ENCODE measurements at regions not wholly inside any gene's neighbourhood (a gene's known extent, or its start where the extent isn't known, plus 50 kb on each side); places are given as distances from the start of the nearest gene placed in this dataset.
A peak's percentile ranks its signal among the peaks of the same experiment; 100 is the strongest.

DNA sequence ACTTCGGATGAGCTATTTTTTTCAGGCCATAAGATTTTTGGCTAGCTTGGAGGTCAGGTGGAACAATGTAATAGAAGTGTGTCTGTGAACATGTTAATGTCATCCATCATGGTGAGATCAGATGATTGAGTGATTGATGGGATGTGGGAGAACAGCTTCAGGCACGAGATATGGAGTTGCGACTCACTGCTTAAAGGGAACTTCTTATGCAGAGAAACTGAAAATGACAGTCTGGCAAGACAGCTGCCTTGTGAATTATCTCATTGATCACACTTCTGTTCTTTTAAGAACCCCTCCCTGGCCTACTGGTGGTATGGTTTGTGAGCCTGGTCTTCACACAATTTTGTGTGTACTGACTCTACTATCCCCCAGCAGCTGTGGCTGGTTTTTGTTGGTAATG lies 96.0 kb downstream of the OLFM4 start:
- no peaks in the 10 kb centered on the region for H3K36me3 ChIP-seq
- TF ChIP-seq POLR2A (IDR thresholded peaks at IDR 0.05) = no peak
- TF ChIP-seq CTCF (IDR thresholded peaks at IDR 0.05) = no peak
- TF ChIP-seq EP300 (IDR thresholded peaks at IDR 0.05) = no peak

GRCh38 chr13:53126841-53127245 lies 98.2 kb downstream of the OLFM4 start:
- Histone ChIP-seq H3K9me3 (no peaks in the 10 kb centered on the region), H3K36me3 (no peaks in the 10 kb centered on the region), H3K4me3 (no peak overlapping the region), H3K27me3 (no peaks in the 10 kb centered on the region), H3K27ac (peak overlapping the region in 2 of 4 donors; percentile 48 to 52), H3K4me1 (peaks cover 0 to 13% (median 0%) of the 10 kb centered on the region in 4 donors)
- TF ChIP-seq POLR2A (IDR thresholded peaks at IDR 0.05) = no peak
- peak in 1 of 2 donors; percentile 72 for TF ChIP-seq EP300 (IDR thresholded peaks at IDR 0.05)
- DNase-seq (ENCODE audit: low spot score in 2 of 2) = peak; percentile 26 to 69
- 24 to 25% methylated on average over 1 of the region's 1 CpG for WGBS, 2 donors

More for the DNA sequence above, 96.0 kb downstream of the OLFM4 start:
- 79 to 81% methylated on average over 3 of the region's 3 CpGs for WGBS, 2 donors
- H3K4me1 ChIP-seq = peaks cover 0 to 13% (median 0%) of the 10 kb centered on the region in 4 donors
- no peak overlapping the region for H3K4me3 ChIP-seq
- no peak overlapping the region for H3K27ac ChIP-seq
- H3K9me3 ChIP-seq = no peaks in the 10 kb centered on the region
- DNase-seq (ENCODE audit: low spot score in 2 of 2) = no peak
- no peaks in the 10 kb centered on the region for H3K27me3 ChIP-seq

- no peaks in the 10 kb centered on the region for H3K27me3 ChIP-seq
- peaks cover 0 to 13% (median 0%) of the 10 kb centered on the region in 4 donors for H3K4me1 ChIP-seq
- H3K27ac ChIP-seq = peak overlapping the region in 2 of 4 donors; percentile 48 to 52
- WGBS, 2 donors = 61 to 68% methylated on average over 2 of the region's 2 CpGs
- no peak for TF ChIP-seq CTCF (IDR thresholded peaks at IDR 0.05)
- TF ChIP-seq EP300 (IDR thresholded peaks at IDR 0.05) = no peak
- TF ChIP-seq POLR2A (IDR thresholded peaks at IDR 0.05) = no peak
- H3K9me3 ChIP-seq = no peaks in the 10 kb centered on the region
- H3K4me3 ChIP-seq = no peak overlapping the region
- H3K36me3 ChIP-seq = no peaks in the 10 kb centered on the region
- no peak for DNase-seq (ENCODE audit: low spot score in 2 of 2)
Observed at GRCh38 chr13:53127373-53127772, 98.8 kb downstream of the OLFM4 start.

GRCh38 chr13:53129864-53130393 lies 101.3 kb downstream of the OLFM4 start:
- H3K27ac ChIP-seq = no peak overlapping the region
- 84 to 86% methylated on average over 2 of the region's 2 CpGs for WGBS, 2 donors
- H3K4me1 ChIP-seq = peaks cover 0 to 13% (median 0%) of the 10 kb centered on the region in 4 donors
- H3K9me3 ChIP-seq = no peaks in the 10 kb centered on the region
- H3K4me3 ChIP-seq = no peak overlapping the region
- TF ChIP-seq CTCF (IDR thresholded peaks at IDR 0.05) (no peak), EP300 (IDR thresholded peaks at IDR 0.05) (no peak), POLR2A (IDR thresholded peaks at IDR 0.05) (no peak)
- H3K27me3 ChIP-seq = no peaks in the 10 kb centered on the region
- H3K36me3 ChIP-seq = no peaks in the 10 kb centered on the region
- DNase-seq (ENCODE audit: low spot score in 2 of 2) = no peak

GRCh38 chr13:53131361-53131760 lies 102.7 kb downstream of the OLFM4 start:
- Histone ChIP-seq H3K4me3 (no peak overlapping the region), H3K27me3 (no peaks in the 10 kb centered on the region), H3K4me1 (peaks cover 0 to 13% (median 0%) of the 10 kb centered on the region in 4 donors), H3K27ac (no peak overlapping the region), H3K9me3 (no peaks in the 10 kb centered on the region), H3K36me3 (no peaks in the 10 kb centered on the region)
- TF ChIP-seq CTCF (IDR thresholded peaks at IDR 0.05) (no peak), POLR2A (IDR thresholded peaks at IDR 0.05) (no peak), EP300 (IDR thresholded peaks at IDR 0.05) (no peak)
- no peak for DNase-seq (ENCODE audit: low spot score in 2 of 2)
- WGBS, 2 donors = 80 to 84% methylated on average over 3 of the region's 3 CpGs

Measured in tibial nerve (tissue), 4 donors.